HG02623 (cell line): ENCODE measurements at regions not wholly inside any gene's neighbourhood (a gene's known extent, or its start where the extent isn't known, plus 50 kb on each side); places are given as distances from the start of the nearest gene placed in this dataset.
A peak's percentile ranks its signal among the peaks of the same experiment; 100 is the strongest.

Experiments
- ATAC-seq: cut with Tn5 transposase; IDR thresholded peaks from one replicate; pipeline ENCODE4 v1.9.1; 2021; ENCODE audit warnings: moderate library complexity; ENCODE audit not compliant: unreplicated experiment

DNA sequence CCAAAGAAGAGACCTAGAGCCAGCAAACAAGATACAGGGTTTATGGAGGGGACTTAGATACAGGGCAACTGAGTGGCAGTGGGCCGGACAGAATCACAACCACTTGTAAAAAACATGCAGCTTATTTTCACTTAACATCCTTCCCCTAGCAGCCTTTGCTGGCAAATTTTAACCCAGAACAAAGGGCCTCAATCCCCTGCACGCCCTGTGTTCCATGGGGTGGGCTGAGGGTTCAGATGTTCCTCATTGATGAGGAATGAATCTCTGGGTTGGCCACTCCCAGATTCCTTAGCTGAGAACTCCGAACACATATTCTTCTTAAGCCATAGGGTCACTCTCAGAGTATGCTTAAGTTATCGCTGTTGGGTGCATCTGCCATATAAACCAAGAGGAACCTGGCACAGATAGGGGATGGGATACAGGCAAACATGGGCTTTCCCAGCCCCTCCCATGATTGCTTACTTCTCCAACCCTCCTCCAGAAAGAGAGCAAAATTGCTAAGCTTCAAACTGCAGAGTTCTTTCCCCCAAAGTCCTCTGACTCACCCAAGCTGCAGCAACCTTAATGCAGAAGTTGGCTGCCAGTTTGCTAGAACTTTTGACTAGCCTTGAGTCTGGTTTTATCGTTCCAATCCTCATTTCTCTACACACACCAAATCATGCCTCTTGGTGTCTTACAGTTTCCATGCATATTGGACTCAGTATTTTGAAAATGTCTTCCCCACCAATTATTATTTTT lies 146.9 kb downstream of the CD47 start:
- ATAC-seq, result no peak

DNA sequence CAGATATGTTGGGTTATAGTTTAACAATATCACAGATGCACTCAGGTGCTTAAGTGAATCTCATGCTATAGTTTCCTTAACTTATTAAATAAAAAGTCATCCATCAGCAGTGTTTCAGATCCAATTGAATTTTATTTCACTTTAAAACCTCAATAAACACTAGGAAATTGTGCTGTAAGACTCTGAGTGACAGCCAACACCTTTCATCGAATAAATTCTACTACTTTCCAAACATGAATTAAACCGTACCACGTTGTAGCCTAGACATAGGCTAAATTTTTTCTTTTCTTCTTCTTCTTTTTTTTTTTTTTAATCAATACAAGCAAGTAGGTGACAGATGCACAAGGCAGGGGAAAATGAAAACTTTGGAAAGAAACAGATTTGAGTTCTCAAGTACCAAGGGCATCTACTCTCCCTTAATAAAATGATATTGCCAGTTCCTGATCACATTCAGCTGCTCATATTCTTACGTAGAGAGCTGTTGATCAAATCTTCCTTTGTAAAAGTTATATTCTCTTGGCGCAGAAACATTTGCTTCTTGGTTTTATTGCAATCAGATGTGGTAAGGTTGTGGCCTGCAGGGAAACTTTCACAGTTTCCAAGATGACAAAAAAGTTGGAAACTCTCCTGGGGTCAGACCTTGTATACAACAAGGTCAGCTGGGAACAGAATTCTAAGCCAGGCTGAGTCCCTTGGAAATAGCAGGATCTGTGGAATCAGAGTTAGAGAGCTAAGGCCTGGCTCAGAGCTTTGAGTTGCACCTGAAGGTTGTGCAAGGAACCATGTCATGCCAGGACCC lies 147.7 kb downstream of the CD47 start:
- ATAC-seq, result no peak

DNA sequence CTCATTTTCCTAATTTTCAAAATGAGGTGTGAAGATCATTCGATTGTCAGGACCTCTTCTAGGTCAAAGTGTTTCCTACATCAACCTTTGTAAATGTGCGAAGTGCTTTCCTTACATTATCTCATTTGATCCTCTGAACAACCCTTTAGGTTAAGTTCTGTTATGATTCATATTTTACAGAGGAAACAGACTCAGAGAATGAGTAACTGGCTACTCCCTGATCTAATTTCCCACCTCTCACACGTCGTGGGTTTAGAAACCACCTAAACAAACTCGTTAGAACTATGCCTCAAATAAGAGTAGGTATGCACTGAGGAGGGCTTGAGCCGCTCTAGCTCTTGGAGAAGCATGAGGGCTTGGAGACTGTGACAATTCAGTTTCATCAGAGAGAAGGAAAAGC lies 148.6 kb downstream of the CD47 start:
- ATAC-seq, result no peak

DNA sequence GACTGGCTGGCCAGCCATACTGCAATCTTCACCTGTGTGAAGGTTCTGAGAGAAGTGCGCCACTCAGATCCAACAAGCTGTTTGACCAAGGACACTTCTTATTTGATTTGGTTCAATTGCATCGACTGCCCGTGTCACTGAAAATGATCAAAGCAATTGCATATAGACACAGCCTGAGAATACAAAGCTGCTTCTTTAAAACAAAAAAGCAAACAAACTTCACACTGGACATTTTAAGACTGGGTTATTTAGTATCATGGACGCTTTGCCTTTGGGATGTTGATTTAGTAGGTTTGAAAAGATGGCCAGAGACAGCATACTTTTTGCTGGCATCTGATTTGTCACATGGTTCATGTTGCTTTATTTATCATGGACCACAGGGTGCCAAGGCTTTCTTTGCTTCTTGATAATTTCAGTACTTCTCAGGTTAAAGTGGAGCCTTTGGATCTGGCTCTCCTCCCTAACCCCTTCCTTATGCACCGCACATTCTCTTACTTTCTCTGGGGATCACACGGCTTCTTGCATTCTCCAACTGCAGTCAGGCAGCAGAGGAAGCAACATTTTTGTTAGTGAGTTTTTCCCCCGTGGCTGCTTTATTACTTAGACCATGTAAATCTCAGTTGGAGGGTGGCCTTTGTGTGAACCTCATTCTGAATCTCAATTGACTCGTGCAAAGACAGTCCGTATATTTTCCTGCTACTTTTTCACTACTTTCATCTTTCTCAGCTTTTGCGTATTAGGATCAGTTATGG lies 151.0 kb downstream of the CD47 start:
- no peak for ATAC-seq

DNA sequence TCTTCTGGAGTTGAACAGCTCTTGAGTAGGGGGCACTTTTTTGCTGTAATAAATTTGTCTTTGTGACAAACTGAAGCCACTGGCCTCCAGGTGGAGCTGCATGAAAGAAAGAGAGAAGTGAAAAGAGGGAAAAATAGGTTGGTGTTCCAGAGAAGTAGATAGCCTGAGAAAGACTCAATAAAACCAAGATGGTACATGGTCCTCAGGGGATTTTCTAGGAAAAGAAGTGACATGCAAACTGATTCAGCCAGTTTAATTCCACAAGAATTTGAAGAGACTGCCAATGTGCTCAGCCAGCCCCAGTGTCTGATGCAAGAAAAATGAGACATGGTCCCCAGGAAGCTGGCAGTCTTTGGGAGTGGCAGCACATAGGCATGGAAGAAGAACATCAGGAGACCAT lies 152.7 kb downstream of the CD47 start:
- no peak for ATAC-seq

DNA sequence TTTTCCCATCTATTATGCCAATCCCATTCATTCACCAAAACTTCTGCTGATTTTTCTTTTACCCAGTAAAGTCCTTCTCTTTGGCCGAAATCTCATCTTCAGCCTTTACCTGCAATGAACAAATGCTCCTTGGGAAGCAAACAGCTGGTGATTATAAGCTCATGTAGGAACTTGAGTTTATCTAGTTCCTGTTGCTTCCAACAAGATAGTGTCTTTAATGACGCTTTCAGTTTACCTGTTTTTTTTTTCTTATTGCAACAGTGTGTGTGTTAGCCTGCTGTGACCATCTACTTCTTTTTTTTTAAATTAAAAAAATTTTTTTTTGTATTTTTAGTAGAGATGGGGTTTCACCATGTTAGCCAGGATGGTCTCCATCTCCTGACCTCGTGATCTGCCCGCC lies 156.0 kb downstream of the CD47 start:
- no peak for ATAC-seq

DNA sequence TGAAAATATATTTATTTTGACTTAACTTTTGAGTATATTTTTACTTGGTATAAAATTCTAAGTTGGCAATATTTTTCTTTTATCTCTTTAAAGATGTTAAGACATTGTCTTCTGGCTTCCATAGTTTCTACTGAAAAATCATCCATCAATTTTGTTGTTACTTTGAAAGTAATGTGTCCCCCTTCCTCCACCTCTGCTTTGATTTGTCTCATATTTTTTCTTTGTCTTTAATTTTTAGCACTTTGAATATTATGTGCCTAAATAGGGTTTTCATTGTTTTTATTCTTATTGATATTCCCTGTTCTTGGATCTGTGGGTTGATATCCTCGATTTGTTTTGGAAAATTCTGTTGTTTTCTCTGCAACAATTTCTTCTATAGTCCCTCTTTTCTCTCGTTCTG lies 157.4 kb downstream of the CD47 start:
- ATAC-seq, result no peak

DNA sequence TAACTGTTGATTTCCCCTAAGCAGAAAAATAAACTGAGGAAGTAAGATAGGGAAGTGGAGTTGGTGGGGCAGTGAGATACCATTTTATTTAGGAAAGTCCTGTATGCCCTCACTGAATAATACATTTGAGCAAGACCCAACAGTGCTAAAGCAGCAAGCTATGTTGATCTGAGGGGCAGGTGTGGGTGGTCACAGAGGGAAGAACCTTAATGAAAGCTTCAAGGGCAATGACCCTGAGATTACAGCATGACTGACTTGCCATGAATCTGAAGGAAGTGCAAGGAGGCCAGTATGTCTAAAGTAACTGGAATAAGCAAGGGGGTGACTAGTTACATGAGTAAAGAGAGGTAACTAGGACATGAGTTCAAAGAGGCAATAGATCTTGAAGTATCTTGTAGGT lies 159.5 kb downstream of the CD47 start:
- ATAC-seq, result no peak

DNA sequence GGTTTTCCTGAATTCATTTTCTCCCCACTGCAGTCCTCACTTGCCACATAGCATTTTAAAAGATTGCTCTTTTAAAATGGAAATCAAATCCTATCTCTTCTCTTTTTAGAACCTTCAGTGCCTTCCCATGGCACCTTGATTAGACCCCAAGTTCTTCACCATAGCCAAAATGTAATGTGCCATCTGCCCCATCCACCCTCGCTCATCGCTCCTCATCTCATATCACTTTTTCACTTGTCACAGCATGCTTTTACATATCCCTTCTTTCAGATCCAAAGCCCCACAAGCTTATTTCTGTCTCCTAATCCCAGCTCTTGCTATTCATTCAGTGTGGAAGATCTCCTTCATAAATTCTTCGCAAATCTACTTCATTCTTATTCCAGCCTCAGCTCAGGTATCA lies 161.7 kb downstream of the CD47 start:
- no peak for ATAC-seq

DNA sequence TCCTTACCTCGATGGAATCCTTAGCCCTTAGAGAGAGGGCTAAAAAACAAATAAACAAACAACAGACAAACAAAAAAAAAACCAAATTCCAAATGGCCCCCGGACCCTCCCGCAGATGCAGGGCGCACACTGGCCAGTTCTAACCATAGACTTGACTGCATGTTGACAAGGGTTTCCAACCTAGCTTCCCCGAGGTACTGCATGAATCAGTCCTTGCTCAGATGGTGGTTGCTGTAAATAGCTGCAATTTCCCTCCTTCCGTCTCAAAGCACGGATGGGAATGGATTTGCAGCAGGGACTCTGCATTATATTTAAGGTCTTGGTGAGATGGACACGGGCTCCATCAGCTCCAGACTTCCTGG lies 162.8 kb downstream of the CD47 start:
- ATAC-seq, result peak; percentile 17

DNA sequence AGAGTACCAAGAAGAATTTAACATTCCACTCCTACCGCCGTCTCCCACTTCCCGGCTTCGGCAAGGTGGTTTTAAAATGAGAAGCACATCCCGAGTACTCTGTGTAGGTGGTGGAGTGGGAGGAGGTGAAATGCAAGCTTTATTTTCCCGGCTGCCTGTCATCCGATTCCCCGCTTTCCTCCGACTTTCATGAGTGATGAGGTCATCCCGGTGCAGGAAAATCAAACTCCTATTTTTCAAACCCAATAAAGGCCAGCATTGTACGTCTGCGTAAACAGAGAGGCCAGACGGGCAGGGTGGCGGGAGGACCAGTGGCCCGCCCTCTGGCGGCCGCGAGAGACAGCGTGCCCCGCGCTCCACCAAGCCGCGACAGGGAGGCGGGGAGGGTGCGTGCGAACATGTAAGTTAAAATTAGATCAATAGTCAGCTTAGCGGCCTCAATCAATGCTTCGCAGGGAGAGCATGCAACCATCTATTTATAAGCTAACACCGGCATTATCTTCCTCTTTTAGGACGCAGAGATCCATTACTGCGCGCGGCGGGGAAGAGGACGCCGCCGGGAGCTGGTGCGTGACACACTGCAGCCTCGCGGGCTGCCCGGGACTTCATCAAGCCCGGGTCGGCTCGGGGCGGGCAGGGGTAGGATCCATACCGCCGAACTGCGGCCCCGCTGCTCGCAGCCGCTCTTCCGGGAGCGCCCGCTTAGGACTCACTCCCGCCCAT lies 163.3 kb downstream of the CD47 start:
- ATAC-seq, result peak; percentile 96

DNA sequence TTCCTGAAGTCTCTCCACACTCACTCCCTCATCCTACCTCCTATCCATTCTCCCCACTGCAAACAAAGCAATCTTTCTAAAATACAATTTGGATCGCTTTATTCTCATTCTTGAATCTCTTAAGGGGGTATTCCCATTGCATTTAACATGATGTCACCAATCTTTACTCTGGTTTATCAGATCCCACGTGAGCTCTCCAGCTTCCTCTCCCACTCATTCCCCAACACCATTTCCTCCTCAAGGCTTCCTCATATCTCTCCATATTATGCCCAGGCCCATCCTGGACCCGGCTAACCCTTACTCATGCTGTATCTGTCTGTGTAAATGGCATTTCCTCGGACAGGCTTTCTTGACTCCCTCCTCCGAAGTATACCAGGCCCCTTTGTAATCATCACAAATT lies 165.0 kb downstream of the CD47 start:
- no peak for ATAC-seq

DNA sequence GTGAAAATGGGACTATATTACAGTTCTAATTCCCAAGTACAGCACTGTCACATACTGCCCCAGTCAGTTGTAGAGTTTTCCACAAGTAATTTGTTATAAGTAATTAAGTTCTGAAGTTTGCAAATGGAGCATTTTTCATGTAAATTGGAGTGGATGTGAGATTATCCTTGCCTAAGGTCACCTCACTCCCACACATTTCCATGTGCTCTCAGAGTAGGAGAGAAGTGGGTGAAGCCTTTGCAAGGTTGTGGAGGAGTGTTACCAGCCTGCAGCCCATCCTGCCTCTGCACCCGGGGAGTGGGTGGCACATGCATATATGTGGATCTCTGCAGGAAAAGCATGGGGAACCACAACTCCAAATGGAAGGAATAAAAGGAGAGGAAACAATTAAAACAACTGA lies 169.8 kb downstream of the CD47 start:
- no peak for ATAC-seq

DNA sequence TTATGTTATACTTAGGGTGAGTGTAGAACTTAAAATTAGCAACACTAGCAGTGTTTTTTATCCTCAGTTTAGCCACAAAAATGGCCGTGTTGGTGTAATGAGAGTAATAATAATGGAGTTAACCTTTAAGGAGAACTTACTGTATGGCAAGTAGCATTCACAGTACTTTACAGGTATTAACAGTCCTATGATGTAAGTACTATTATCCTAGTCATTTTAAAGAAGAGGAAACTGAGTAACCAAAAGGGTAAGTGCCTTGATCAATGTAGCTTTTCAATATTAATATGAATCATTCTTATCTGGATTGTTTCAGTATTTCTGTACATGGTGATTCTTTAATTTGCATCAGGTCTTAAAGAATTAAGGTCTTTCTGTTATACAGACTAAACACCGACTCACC lies 170.3 kb downstream of the CD47 start:
- ATAC-seq, result no peak

DNA sequence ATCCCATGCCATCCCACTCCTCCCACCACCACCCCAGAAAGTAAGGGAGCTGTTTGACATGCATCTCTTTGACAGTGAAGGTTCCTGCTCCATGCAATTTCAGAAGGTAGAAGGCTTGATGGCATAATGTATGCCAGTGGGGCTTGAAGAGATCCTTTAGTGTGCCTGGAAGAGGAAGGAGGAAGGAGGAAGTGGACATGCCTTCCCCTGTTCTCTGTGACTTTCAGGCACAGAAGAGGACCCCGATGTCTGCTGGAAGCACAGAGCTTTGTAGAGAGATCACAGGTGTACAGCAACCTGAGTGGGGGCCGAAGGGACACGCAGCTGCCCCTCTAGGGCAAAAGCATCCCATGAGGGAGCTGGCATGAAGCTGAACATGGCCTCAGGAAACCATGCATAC lies 171.6 kb downstream of the CD47 start:
- no peak for ATAC-seq

DNA sequence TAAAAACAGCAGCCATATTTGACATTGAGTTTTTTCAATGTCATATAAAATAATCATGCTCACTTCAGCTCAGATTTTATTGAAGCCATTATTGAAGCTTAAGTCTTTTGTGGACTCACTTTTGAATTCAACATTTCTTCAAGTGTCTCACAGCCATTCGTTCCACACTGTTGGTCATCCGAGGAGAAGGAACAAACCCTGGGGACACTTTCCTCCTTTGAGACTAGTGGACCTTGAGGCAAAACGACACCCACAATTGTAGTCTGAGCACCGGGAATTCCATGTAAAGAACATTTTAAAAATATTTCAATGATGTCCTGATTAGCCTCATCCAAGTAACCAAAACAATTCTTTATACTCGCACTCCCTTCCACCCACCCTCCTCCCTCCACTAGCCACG lies 174.7 kb downstream of the CD47 start:
- ATAC-seq, result no peak

DNA sequence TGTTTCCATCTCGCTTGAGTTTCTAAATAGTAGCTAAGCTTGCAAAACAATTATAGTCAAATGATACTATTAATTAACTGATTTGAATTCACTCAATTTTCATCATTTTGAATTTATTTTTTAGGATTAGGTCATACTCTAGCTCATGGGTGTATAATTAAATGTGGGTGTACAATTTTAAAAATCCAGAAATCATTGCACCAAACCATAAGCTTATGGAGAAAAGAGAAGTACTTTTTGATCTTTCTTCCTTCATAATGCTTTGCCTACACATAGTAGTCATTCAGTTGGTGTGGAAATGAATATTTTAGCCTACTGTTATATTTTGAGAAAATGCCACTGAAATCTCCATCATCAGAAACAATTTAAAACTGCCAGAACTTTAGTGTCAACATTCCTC lies 175.1 kb downstream of the CD47 start:
- no peak for ATAC-seq

DNA sequence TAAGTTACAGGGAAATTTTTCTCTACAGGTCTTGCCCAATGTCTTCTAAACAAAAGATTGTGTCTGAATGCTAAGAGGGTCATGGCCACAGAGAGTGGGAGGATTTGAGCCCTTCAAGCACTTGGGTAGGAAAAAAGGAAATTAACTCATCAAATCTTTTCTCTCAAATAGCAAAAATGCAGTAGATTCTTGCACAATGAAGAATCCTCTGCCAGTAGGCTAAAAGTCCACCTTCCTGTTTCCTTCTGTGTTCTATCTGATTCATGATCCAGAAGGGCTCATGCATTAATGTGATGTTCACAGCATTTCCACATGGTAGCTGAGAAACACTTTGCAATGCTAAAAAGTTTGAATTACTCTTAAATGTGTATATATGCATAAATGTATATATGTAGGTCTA lies 177.1 kb downstream of the CD47 start:
- ATAC-seq, result no peak

DNA sequence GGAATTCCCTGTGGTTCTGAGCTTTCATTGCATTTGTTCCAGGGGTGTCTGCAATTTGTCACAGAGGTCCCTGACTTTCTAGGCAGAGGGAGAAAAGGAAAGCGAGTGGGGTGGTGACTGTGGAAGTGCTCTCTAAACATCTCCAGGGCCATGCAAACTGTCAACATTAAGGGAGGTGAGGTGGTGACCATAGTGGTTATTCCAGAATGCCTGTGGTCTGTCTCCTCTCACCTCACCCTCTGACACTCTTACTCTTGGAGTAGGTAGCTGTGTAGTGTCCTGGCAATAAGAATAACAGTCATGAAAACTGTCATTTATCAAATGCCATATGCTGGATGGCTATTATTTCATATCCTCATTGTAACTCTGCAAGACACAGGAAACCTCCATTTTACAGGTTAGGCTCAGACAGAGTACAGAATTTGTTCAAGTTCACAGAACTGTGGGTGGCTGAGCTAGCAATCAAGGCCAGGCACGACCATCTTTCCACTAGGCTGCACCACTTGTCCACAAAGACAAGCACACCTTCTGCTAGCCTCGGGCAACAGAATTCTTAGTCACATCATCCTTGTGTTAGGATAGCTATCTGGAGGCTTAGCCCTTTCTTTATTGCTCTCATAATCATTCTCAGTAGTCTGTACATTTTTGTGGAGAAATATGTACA lies 179.4 kb downstream of the CD47 start:
- ATAC-seq, result no peak

DNA sequence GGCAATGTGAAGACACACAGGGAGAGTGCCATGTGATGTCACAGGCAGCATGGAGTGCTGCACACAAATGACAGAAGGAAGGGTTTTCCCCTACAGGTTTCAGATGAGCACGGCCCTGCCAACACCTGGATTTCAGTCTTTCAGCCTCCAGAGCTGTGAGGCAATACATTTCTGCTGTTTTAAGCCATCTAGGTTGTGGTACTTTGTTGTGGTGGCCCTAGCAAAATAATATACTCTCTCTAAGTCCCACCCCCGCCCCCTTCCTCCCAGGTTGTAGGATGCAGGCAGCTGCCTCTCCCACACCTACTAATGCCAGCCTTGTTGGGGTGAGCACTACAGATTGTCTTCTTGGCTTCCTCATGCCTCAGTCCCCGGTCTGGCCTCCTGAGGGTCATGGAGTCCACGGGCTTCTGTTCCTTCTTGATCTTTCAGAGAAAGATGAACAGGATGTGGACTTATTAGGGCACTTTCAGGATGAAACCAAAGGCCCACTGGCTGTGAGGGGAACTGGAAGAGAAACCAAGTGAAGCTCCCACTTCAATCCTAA lies 180.0 kb downstream of the CD47 start:
- ATAC-seq, result peak; percentile 98
